Breast epithelium (tissue), 3 donors: ENCODE measurements at regions not wholly inside any gene's neighbourhood (a gene's known extent, or its start where the extent isn't known, plus 50 kb on each side); places are given as distances from the start of the nearest gene placed in this dataset.

Source experiments
- POLR2AphosphoS5 ChIP-seq, 3 donors: sonication (generic); formaldehyde crosslinking; IDR thresholded peaks; one replicate each; pipeline ENCODE4 v1.6.1; 2017; ENCODE audit warnings: antibody characterized with exemption in 3 of 3
- TF ChIP-seq, protein P1 (sequence below), 3 donors: fragments of 450-650 bp; IDR thresholded peaks; one replicate each; pipeline ENCODE4 v1.5.1; 2016 to 2017; ENCODE audit warnings: antibody characterized with exemption in 3 of 3, mild to moderate bottlenecking in 3 of 3, moderate library complexity in 3 of 3

DNA sequence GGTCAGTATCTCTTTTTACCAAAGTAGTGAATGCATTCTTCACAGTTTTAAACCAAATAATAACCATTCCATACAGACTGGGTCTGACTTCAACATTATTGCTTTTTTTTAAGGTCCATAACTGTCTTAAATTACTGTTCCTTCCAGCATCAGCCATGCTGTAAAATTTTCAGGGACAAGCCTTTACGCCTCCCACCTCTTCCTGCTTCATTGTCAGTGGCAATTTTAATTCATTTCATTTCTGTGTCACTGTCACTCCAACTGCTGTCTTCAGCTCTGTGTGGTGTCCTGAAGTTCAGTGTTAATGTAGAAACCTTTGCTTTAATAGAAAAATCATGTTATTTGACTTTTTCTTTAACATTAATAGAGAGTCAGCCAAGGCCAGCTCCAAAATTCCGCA lies 365.6 kb upstream of the PTBP2 start:
- no peak for TF ChIP-seq POLR2AphosphoS5 (IDR thresholded peaks at IDR 0.05)
- TF ChIP-seq, protein P1, sequence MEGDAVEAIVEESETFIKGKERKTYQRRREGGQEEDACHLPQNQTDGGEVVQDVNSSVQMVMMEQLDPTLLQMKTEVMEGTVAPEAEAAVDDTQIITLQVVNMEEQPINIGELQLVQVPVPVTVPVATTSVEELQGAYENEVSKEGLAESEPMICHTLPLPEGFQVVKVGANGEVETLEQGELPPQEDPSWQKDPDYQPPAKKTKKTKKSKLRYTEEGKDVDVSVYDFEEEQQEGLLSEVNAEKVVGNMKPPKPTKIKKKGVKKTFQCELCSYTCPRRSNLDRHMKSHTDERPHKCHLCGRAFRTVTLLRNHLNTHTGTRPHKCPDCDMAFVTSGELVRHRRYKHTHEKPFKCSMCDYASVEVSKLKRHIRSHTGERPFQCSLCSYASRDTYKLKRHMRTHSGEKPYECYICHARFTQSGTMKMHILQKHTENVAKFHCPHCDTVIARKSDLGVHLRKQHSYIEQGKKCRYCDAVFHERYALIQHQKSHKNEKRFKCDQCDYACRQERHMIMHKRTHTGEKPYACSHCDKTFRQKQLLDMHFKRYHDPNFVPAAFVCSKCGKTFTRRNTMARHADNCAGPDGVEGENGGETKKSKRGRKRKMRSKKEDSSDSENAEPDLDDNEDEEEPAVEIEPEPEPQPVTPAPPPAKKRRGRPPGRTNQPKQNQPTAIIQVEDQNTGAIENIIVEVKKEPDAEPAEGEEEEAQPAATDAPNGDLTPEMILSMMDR (IDR thresholded peaks at IDR 0.05) = no peak
